Transverse colon (tissue), 4 donors: ENCODE measurements at regions not wholly inside any gene's neighbourhood (a gene's known extent, or its start where the extent isn't known, plus 50 kb on each side); places are given as distances from the start of the nearest gene placed in this dataset.

Source experiments
- EP300 ChIP-seq: sonication (generic); formaldehyde crosslinking; IDR thresholded peaks from one replicate; pipeline ENCODE4 v1.6.1; 2017; ENCODE audit warnings: antibody characterized with exemption, low read depth
- POLR2A ChIP-seq: fragments of 450-650 bp; IDR thresholded peaks from one replicate; pipeline ENCODE4 v1.6.1; 2016; ENCODE audit warnings: antibody characterized with exemption, mild to moderate bottlenecking, moderate library complexity
- POLR2AphosphoS5 ChIP-seq, 3 donors: sonication (generic); formaldehyde crosslinking; IDR thresholded peaks; one replicate each; pipeline ENCODE4 v1.6.1; 2016; ENCODE audit warnings: antibody characterized with exemption in 3 of 3
- TF ChIP-seq, protein P1 (sequence below), 5 experiments: fragments of 200-600 bp in 3 of 5; fragments of 450-650 bp in 2 of 5; sonication (generic) in 3 of 5; IDR thresholded peaks; 1 replicate in 2 of 5; 2 replicates in 3 of 5; pipeline ENCODE4 v1.5.1; 2016 to 2017; ENCODE audit warnings: antibody characterized with exemption in 5 of 5, inconsistent platforms in 3 of 5, mild to moderate bottlenecking in 2 of 5, moderate library complexity in 1 of 5

GRCh38 chr3:70829092-70829491, 516.7 kb upstream of the MDFIC2 start:
- no peak for TF ChIP-seq POLR2A
- TF ChIP-seq, protein P1, sequence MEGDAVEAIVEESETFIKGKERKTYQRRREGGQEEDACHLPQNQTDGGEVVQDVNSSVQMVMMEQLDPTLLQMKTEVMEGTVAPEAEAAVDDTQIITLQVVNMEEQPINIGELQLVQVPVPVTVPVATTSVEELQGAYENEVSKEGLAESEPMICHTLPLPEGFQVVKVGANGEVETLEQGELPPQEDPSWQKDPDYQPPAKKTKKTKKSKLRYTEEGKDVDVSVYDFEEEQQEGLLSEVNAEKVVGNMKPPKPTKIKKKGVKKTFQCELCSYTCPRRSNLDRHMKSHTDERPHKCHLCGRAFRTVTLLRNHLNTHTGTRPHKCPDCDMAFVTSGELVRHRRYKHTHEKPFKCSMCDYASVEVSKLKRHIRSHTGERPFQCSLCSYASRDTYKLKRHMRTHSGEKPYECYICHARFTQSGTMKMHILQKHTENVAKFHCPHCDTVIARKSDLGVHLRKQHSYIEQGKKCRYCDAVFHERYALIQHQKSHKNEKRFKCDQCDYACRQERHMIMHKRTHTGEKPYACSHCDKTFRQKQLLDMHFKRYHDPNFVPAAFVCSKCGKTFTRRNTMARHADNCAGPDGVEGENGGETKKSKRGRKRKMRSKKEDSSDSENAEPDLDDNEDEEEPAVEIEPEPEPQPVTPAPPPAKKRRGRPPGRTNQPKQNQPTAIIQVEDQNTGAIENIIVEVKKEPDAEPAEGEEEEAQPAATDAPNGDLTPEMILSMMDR (IDR thresholded peaks at IDR 0.05) = no peak
- no peak for TF ChIP-seq POLR2AphosphoS5 (IDR thresholded peaks at IDR 0.05)
- no peak for TF ChIP-seq EP300
